Nephron (organoid): ENCODE measurements at regions not wholly inside any gene's neighbourhood (a gene's known extent, or its start where the extent isn't known, plus 50 kb on each side); places are given as distances from the start of the nearest gene placed in this dataset.

Experiments used
- H3K27ac Mint-ChIP-seq, 3 experiments: 2 replicates each; pipeline ENCODE4 v1.8.0; 2020; ENCODE audit warnings: mixed read lengths in 3 of 3, mild to moderate bottlenecking in 2 of 3, moderate library complexity in 1 of 3
- H3K27me3 Mint-ChIP-seq: 2 replicates; pipeline ENCODE4 v1.8.0; 2021; ENCODE audit warnings: low read depth, mild to moderate bottlenecking, moderate library complexity, mixed read lengths
- H3K36me3 Mint-ChIP-seq: 2 replicates; pipeline ENCODE4 v1.8.0; 2020; ENCODE audit warnings: low read depth, mixed read lengths
- H3K4me1 Mint-ChIP-seq: 2 replicates; pipeline ENCODE4 v1.8.0; 2020; ENCODE audit warnings: mixed read lengths
- H3K4me3 Mint-ChIP-seq, 3 experiments: 2 replicates each; pipeline ENCODE4 v1.8.0; 2020; ENCODE audit warnings: mild to moderate bottlenecking in 3 of 3, mixed read lengths in 3 of 3, moderate library complexity in 2 of 3
- H3K9me3 Mint-ChIP-seq: 2 replicates; pipeline ENCODE4 v1.8.0; 2020; ENCODE audit warnings: mixed read lengths
- CTCF ChIP-seq, 3 experiments: fragments of 200-600 bp; sonication (generic); IDR thresholded peaks; one replicate each; pipeline ENCODE4 v1.5.0; 2021; ENCODE audit warnings: antibody characterized with exemption in 3 of 3; ENCODE audit not compliant: unreplicated experiment in 3 of 3

GRCh38 chr18:37653618-37654017, 88.0 kb upstream of the CELF4 start:
- Mint-ChIP-seq H3K4me1 (peaks cover 5% of the 10 kb centered on the region), H3K27me3 (peaks cover 12% of the 10 kb centered on the region), H3K4me3 (no peak overlapping the region), H3K9me3 (peaks cover 7% of the 10 kb centered on the region), H3K27ac (no peak overlapping the region), H3K36me3 (no peaks in the 10 kb centered on the region)
- no peak for TF ChIP-seq CTCF (IDR thresholded peaks at IDR 0.05; ENCODE audit: unreplicated experiment in 3 of 3)

- H3K4me1 Mint-ChIP-seq = no peaks in the 10 kb centered on the region
- TF ChIP-seq CTCF (IDR thresholded peaks at IDR 0.05; ENCODE audit: unreplicated experiment in 3 of 3) = no peak
- H3K4me3 Mint-ChIP-seq = no peak overlapping the region
Observed at GRCh38 chr18:37649930-37650329, 84.3 kb upstream of the CELF4 start.

GRCh38 chr18:37649416-37649815, 83.8 kb upstream of the CELF4 start:
- Mint-ChIP-seq H3K36me3 (no peaks in the 10 kb centered on the region), H3K27ac (no peak overlapping the region), H3K4me3 (no peak overlapping the region), H3K9me3 (peaks cover 23% of the 10 kb centered on the region), H3K27me3 (peaks cover 8% of the 10 kb centered on the region), H3K4me1 (no peaks in the 10 kb centered on the region)
- TF ChIP-seq CTCF (IDR thresholded peaks at IDR 0.05; ENCODE audit: unreplicated experiment in 3 of 3) = no peak

More at GRCh38 chr18:37649930-37650329, 84.3 kb upstream of the CELF4 start:
- H3K36me3 Mint-ChIP-seq = no peaks in the 10 kb centered on the region
- no peak overlapping the region for H3K27ac Mint-ChIP-seq
- peaks cover 21% of the 10 kb centered on the region for H3K9me3 Mint-ChIP-seq
- H3K27me3 Mint-ChIP-seq = peaks cover 12% of the 10 kb centered on the region

GRCh38 chr18:37641573-37641972, 76.0 kb upstream of the CELF4 start:
- no peaks in the 10 kb centered on the region for H3K36me3 Mint-ChIP-seq
- TF ChIP-seq CTCF (IDR thresholded peaks at IDR 0.05; ENCODE audit: unreplicated experiment in 3 of 3) = no peak
- no peak overlapping the region for H3K4me3 Mint-ChIP-seq
- no peaks in the 10 kb centered on the region for H3K4me1 Mint-ChIP-seq
- no peak overlapping the region for H3K27ac Mint-ChIP-seq
- H3K27me3 Mint-ChIP-seq = peaks cover 3% of the 10 kb centered on the region
- peaks cover 18% of the 10 kb centered on the region for H3K9me3 Mint-ChIP-seq

GRCh38 chr18:37640504-37640903, 74.9 kb upstream of the CELF4 start:
- Mint-ChIP-seq H3K4me1 (no peaks in the 10 kb centered on the region), H3K27me3 (peaks cover 3% of the 10 kb centered on the region), H3K27ac (no peak overlapping the region), H3K9me3 (peaks cover 16% of the 10 kb centered on the region), H3K4me3 (no peak overlapping the region), H3K36me3 (no peaks in the 10 kb centered on the region)
- no peak for TF ChIP-seq CTCF (IDR thresholded peaks at IDR 0.05; ENCODE audit: unreplicated experiment in 3 of 3)

- Mint-ChIP-seq H3K4me1 (no peaks in the 10 kb centered on the region), H3K9me3 (peaks cover 11% of the 10 kb centered on the region), H3K4me3 (no peak overlapping the region), H3K27ac (no peak overlapping the region), H3K36me3 (no peaks in the 10 kb centered on the region), H3K27me3 (peaks cover 4% of the 10 kb centered on the region)
- no peak for TF ChIP-seq CTCF (IDR thresholded peaks at IDR 0.05; ENCODE audit: unreplicated experiment in 3 of 3)
Observed at GRCh38 chr18:37639846-37640245, 74.2 kb upstream of the CELF4 start.
